ENCODE measurements at regions not wholly inside any gene's neighbourhood (a gene's known extent, or its start where the extent isn't known, plus 50 kb on each side); places are given as distances from the start of the nearest gene placed in this dataset.

DNA sequence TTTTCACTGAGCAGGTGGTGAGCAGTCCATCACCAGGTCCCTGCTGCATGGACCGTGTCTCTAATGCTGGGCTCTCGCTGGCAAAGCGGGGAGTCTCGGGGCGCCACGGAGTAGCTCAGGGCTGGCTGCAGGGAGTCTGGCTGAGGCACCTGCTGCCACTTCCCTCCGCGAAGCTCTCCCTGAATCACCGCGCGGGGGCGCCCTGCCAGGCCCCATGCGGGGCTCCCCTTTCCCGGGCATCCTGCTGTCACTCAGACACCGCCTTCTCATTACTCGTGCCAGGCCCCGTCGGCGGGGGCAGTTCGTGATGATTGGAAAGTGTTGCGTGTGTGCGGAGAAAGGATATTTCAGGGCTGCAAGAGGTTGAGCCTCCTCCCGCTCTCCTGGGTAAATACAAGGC, 335.8 kb downstream of the IRX2 start:
- POLR2A ChIA-PET = no interaction called here
- Histone ChIP-seq H3K27me3 (ENCODE audit: control insufficient read depth in 2 of 2, insufficient read depth in 2 of 2, low read length in 2 of 2) (no peaks in the 10 kb centered on the region), H2AFZ (ENCODE audit: low read depth, low read length) (no peak overlapping the region), H3K36me3 (ENCODE audit: control insufficient read depth in 2 of 2, extremely low read depth in 1 of 2, insufficient read depth in 2 of 2, low read length in 2 of 2) (no peaks in the 10 kb centered on the region), H3K4me1 (ENCODE audit: control insufficient read depth, extremely low read depth, insufficient read depth, low read length) (no peaks in the 10 kb centered on the region), H3K4me3 (replicated peaks in 1 of 3; ENCODE audit: insufficient read depth in 1 of 3, low read depth in 1 of 3, low read length in 3 of 3) (no peak overlapping the region), H4K20me1 (replicated peaks; ENCODE audit: control insufficient read depth, extremely low read depth, insufficient read depth, low read length) (no peaks in the 10 kb centered on the region), H3K9ac (replicated peaks; ENCODE audit: extremely low read depth, insufficient read depth, low read length) (no peak overlapping the region), H3K79me2 (ENCODE audit: control insufficient read depth, insufficient read depth, low read length) (no peaks in the 10 kb centered on the region), H3K27ac (ENCODE audit: insufficient read depth, low read depth, low read length) (no peak overlapping the region), H3K9me3 (replicated peaks; ENCODE audit: control insufficient read depth, insufficient read depth, low read length) (no peaks in the 10 kb centered on the region), H3K9me1 (replicated peaks; ENCODE audit: control insufficient read depth, extremely low read depth, insufficient read depth, low read length) (no peaks in the 10 kb centered on the region), H3K4me2 (ENCODE audit: insufficient read depth, low read length) (no peak overlapping the region)
- CTCF ChIA-PET = no interaction called here
- FAIRE-seq = no peak
- no peak for DNase-seq (ENCODE audit: low read depth, low spot score)
- intact Hi-C loops (cut with micrococcal nuclease) = no loop called here
- TF ChIP-seq CTCF (IDR thresholded peaks at IDR 0.05; ENCODE audit: extremely low read depth in 1 of 2, insufficient read depth in 1 of 2, low read depth in 1 of 2, low read length in 2 of 2) (no peak), MAX (IDR thresholded peaks at IDR 0.05; ENCODE audit: insufficient read depth, insufficient read length) (no peak), EZH2 (IDR thresholded peaks at IDR 0.05; ENCODE audit: borderline replicate concordance, low read depth, low read length, severe bottlenecking) (no peak), GATA2 (IDR thresholded peaks at IDR 0.05; ENCODE audit: insufficient read depth, insufficient read length, low read depth, low read length) (no peak), POLR2A (IDR thresholded peaks at IDR 0.05; ENCODE audit: low read depth, low read length) (no peak), FOS (IDR thresholded peaks at IDR 0.05; ENCODE audit: borderline replicate concordance, insufficient read depth, low read length) (no peak), MYC (IDR thresholded peaks at IDR 0.05; ENCODE audit: low read depth, low read length) (no peak), POLR2AphosphoS5 (IDR thresholded peaks at IDR 0.05; ENCODE audit: insufficient read depth, low read depth, low read length) (no peak)
- BruUV-seq (replicated peaks) = no TSS peak
- dilution Hi-C loops (cut with MboI; ENCODE audit: extremely low pct_ligation_motif_present, low sequenced_read_pairs) = no loop called here

All from endothelial cell of umbilical vein (primary cell).